ENCODE measurements at regions not wholly inside any gene's neighbourhood (a gene's known extent, or its start where the extent isn't known, plus 50 kb on each side); places are given as distances from the start of the nearest gene placed in this dataset.
"Not testable (repeated sequence)": the region's sequence is repeated elsewhere in the genome, so short reads cannot be mapped to it uniquely, and the experiment has no call there.

DNA sequence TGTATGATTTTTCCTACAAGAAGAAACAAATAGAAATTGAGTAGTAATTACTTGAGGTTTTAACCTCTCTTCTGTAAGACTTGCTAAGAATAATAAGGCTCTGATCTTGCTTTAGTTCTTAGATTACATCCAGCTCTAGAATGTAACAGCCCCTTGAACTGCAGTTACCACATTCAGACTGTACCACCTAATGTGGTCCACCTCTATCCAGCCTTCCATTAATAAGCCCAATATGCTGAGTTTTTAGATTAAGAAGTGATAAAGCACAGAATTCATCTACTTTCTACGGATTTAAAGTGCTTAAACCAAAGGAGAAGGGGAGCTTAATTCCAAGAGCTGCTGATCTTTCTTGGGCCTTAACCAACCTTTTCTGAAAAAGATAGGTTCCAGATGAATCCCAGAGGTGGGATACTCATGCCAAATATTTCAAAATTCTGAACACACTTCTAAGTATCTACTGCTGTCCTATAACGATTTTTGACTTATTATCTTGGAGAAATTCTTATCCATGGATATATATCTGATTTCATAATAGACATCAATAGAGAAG, 131.5 kb downstream of the ZNF608 start:
- Histone ChIP-seq H3K9ac (ENCODE audit: low read depth in 2 of 2, low read length in 2 of 2) (no peak overlapping the region), H3K36me3 (no peaks in the 10 kb centered on the region), H3K27me3 (no peaks in the 10 kb centered on the region), H3K4me1 (no peaks in the 10 kb centered on the region), H3K9me3 (no peaks in the 10 kb centered on the region), H3K27ac (no peak overlapping the region), H3K4me3 (no peak overlapping the region)
- TF ChIP-seq CTCF (IDR thresholded peaks at IDR 0.05), result no peak
- no peak for DNase-seq
- intact Hi-C loops (cut with DNase I), result no loop called here

GRCh38 chr5:124614105-124614504, 132.3 kb downstream of the ZNF608 start:
- Histone ChIP-seq H3K36me3 (no peaks in the 10 kb centered on the region), H3K27ac (no peak overlapping the region), H3K9me3 (no peaks in the 10 kb centered on the region), H3K27me3 (no peaks in the 10 kb centered on the region), H3K9ac (ENCODE audit: low read depth in 2 of 2, low read length in 2 of 2) (no peak overlapping the region), H3K4me1 (no peaks in the 10 kb centered on the region), H3K4me3 (no peak overlapping the region)
- no peak for DNase-seq
- no peak for TF ChIP-seq CTCF (IDR thresholded peaks at IDR 0.05)
- intact Hi-C loops (cut with DNase I), result no loop called here

DNA sequence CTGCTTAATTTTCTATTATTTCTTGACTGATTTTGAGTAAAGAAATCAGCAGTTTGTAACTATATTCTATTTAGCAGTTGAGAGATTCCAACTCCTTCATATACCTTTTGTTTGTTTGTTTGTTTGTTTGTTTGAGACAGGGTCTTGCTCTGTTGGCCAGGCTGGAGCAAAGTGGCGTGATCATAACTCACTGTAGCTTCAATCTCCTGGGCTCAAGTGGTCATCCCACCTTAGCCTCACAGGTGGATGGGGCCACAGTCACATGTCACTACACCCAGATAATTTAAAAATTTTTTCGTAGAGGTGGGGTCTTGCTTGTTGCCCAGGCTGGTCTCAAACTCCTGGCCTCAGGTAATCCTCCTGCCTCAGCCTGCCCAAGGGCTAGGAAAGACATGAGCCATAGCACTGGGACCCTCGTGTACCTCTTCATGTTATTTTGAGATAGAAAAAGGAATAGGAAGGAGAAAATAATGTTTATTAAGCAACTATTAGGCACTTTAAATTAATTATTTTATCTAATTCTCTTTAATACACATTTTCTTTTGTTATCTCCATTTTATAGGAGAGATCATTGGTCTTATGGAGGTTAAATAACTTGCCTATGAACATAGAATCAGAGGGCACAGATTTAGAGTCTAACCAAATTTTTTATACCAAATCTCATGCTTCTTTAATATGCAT, 133.0 kb downstream of the ZNF608 start:
- no peak for TF ChIP-seq CTCF (IDR thresholded peaks at IDR 0.05)
- no peak overlapping the region for H3K27ac ChIP-seq
- H3K9ac ChIP-seq (ENCODE audit: low read depth in 2 of 2, low read length in 2 of 2), result no peak overlapping the region
- H3K36me3 ChIP-seq, result no peaks in the 10 kb centered on the region
- H3K27me3 ChIP-seq, result no peaks in the 10 kb centered on the region
- no peaks in the 10 kb centered on the region for H3K4me1 ChIP-seq
- no peaks in the 10 kb centered on the region for H3K9me3 ChIP-seq
- intact Hi-C loops (cut with DNase I), result no loop called here
- no peak overlapping the region for H3K4me3 ChIP-seq
- DNase-seq, result no peak

DNA sequence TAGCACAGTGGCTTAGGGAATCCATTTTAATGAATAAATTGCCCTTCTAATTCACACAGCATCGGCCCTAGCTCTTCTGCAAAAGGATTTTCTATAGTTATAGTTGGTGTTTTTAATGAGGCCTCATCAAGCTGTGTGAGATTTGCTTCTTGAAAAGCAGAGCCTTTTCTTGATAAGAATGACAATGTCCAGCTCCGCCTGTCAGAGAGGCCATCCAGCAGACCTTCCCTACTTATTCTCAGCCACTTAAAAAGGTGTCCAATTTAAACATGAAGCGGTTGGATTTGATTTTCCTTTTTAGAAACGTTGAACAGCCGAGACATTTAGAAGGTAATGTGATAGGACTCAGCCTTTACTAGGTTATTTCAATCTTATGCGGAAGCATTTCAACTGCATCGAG, 134.4 kb downstream of the ZNF608 start:
- no peak overlapping the region for H3K27ac ChIP-seq
- intact Hi-C loops (cut with DNase I), result no loop called here
- H3K36me3 ChIP-seq, result no peaks in the 10 kb centered on the region
- H3K9me3 ChIP-seq, result no peaks in the 10 kb centered on the region
- H3K4me3 ChIP-seq, result no peak overlapping the region
- no peak for TF ChIP-seq CTCF (IDR thresholded peaks at IDR 0.05)
- H3K4me1 ChIP-seq, result no peaks in the 10 kb centered on the region
- H3K27me3 ChIP-seq, result no peaks in the 10 kb centered on the region
- DNase-seq, result no peak
- no peak overlapping the region for H3K9ac ChIP-seq (ENCODE audit: low read depth in 2 of 2, low read length in 2 of 2)

- DNase-seq; H3K9me3 ChIP-seq; H3K4me3 ChIP-seq; H3K27ac ChIP-seq; H3K4me1 ChIP-seq; H3K27me3 ChIP-seq; H3K9ac ChIP-seq (ENCODE audit: low read depth in 2 of 2, low read length in 2 of 2); H3K36me3 ChIP-seq; intact Hi-C loops (cut with DNase I): not testable (repeated sequence)
Observed at GRCh38 chr5:124611262-124611661, 135.2 kb downstream of the ZNF608 start.

- H3K36me3 ChIP-seq; H3K4me1 ChIP-seq; DNase-seq; H3K27me3 ChIP-seq; H3K27ac ChIP-seq; H3K9ac ChIP-seq (ENCODE audit: low read depth in 2 of 2, low read length in 2 of 2); H3K9me3 ChIP-seq; H3K4me3 ChIP-seq; intact Hi-C loops (cut with DNase I): not testable (repeated sequence)
Observed at GRCh38 chr5:124609685-124610084, 136.8 kb downstream of the ZNF608 start.

Measured in colonic mucosa (tissue), 4 donors.